ENCODE measurements at regions not wholly inside any gene's neighbourhood (a gene's known extent, or its start where the extent isn't known, plus 50 kb on each side); places are given as distances from the start of the nearest gene placed in this dataset.

DNA sequence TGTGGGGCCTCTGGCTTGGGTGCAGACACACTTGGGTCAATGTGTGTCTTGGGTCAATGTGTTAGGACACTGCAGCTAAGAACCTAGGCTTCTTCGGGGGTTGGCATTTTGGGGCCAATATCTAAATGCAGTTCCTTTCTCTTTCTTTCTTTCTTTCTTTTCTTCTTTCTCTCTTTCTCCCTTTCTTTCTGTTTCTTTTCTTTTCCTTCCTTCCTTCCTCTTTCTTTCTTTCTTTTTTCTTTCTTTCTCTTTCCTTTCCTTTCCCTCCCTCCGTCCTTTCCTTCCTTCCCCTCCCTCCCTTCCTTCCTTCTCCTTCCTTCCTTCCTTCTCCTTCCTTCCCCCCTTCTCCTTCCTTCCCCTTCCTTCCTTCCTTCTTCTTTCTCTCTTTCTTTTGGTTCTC is 57.7 kb upstream of the OSR1 start (continued):
- TF ChIP-seq SRF (IDR thresholded peaks at IDR 0.05; ENCODE audit: low read depth in 2 of 2, low read length in 2 of 2) (no peak), RUNX3 (IDR thresholded peaks at IDR 0.05; ENCODE audit: low read length) (no peak), RAD21 (IDR thresholded peaks at IDR 0.05; ENCODE audit: insufficient read depth, low read depth, low read length) (no peak), EGR1 (IDR thresholded peaks at IDR 0.05; ENCODE audit: borderline replicate concordance in 1 of 2, low read depth in 2 of 2, low read length in 2 of 2) (no peak)

DNA sequence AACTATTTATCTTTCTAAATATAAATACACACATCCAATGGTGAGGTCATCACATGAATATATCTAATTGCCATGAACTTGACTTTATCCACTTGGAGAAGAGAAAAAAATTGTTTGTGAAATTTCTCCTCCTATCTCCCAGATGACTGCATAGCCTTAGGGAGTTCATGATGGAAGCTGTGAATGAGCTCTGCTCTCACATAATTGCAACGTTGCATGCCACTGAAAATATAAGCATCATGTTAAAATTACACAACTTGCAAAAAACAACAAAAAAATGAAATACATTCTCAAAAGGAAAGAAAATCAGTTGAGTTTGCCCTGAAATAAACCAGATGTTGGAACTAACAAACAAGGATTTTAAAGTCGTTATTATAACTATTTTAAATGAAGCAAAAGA is 50.6 kb upstream of the OSR1 start:
- DNase-seq (ENCODE audit: low read depth, low spot score) (no peak), FAIRE-seq (no peak), ATAC-seq (no peak)
- no peaks in the 10 kb centered on the region for H3K4me1 ChIP-seq (ENCODE audit: control insufficient read depth, insufficient read depth, low read length)
- no peak overlapping the region for H3K9ac ChIP-seq (ENCODE audit: control insufficient read depth, insufficient read depth, low read length)
- ChIA-PET RAD21 (ENCODE audit: unreplicated experiment) (no interaction called here), SMC1A (ENCODE audit: uncharacterized antibody, unreplicated experiment) (no interaction called here), POLR2A (no interaction called here), CTCF (interaction anchor here (1.0 kb wide), 1 partner anchor 13 kb away, joined by 3 read pairs; no protein-coding TSS in a partner anchor)
- H3K36me3 ChIP-seq (ENCODE audit: control insufficient read depth in 2 of 2, insufficient read depth in 2 of 2, low read length in 1 of 2): no peaks in the 10 kb centered on the region
- intact Hi-C loops (cut with micrococcal nuclease; ENCODE audit: unreplicated experiment): no loop called here
- in situ Hi-C loops (cut with MboI): no loop called here
- no peak overlapping the region for H3K4me3 ChIP-seq
- no peaks in the 10 kb centered on the region for H4K20me1 ChIP-seq (ENCODE audit: control insufficient read depth, insufficient read depth)
- no peaks in the 10 kb centered on the region for H3K9me3 ChIP-seq (replicated peaks; ENCODE audit: control insufficient read depth, insufficient read depth, low read length)
- H3K79me2 ChIP-seq (ENCODE audit: control insufficient read depth, insufficient read depth, low read length): no peaks in the 10 kb centered on the region
- no peaks in the 10 kb centered on the region for H3K27me3 ChIP-seq (replicated peaks in 1 of 2; ENCODE audit: control insufficient read depth in 2 of 2, insufficient read depth in 2 of 2, low read length in 1 of 2)
- WGBS (ENCODE audit: insufficient coverage, insufficient replicate concordance, low lambda C conversion rate, missing lambda C conversion rate): 0% methylated on average over 2 of the region's 2 CpGs
- no TSS peak for BruUV-seq (replicated peaks)
- no peak overlapping the region for H3K4me2 ChIP-seq (ENCODE audit: control insufficient read depth, insufficient read depth)
- H3K27ac ChIP-seq (ENCODE audit: control insufficient read depth, insufficient read depth): no peak overlapping the region
- H2AFZ ChIP-seq (ENCODE audit: control insufficient read depth, low read depth, low read length): no peak overlapping the region
- TF ChIP-seq TCF3 (IDR thresholded peaks at IDR 0.05; ENCODE audit: borderline replicate concordance, insufficient read depth, low read depth, low read length): no peak
- TF ChIP-seq NFXL1 (IDR thresholded peaks at IDR 0.05; ENCODE audit: borderline replicate concordance): no peak
- TF ChIP-seq, protein P1, sequence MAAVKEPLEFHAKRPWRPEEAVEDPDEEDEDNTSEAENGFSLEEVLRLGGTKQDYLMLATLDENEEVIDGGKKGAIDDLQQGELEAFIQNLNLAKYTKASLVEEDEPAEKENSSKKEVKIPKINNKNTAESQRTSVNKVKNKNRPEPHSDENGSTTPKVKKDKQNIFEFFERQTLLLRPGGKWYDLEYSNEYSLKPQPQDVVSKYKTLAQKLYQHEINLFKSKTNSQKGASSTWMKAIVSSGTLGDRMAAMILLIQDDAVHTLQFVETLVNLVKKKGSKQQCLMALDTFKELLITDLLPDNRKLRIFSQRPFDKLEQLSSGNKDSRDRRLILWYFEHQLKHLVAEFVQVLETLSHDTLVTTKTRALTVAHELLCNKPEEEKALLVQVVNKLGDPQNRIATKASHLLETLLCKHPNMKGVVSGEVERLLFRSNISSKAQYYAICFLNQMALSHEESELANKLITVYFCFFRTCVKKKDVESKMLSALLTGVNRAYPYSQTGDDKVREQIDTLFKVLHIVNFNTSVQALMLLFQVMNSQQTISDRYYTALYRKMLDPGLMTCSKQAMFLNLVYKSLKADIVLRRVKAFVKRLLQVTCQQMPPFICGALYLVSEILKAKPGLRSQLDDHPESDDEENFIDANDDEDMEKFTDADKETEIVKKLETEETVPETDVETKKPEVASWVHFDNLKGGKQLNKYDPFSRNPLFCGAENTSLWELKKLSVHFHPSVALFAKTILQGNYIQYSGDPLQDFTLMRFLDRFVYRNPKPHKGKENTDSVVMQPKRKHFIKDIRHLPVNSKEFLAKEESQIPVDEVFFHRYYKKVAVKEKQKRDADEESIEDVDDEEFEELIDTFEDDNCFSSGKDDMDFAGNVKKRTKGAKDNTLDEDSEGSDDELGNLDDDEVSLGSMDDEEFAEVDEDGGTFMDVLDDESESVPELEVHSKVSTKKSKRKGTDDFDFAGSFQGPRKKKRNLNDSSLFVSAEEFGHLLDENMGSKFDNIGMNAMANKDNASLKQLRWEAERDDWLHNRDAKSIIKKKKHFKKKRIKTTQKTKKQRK (IDR thresholded peaks at IDR 0.05; ENCODE audit: low read depth, low read length): no peak
- no peak for TF ChIP-seq KAT2A (conservative IDR thresholded peaks at IDR 0.05; ENCODE audit: control insufficient read depth, low read depth, low read length)
- no peak for TF ChIP-seq NR2C2 (IDR thresholded peaks at IDR 0.05; ENCODE audit: borderline replicate concordance, control insufficient read depth, insufficient read length, low read depth)
- TF ChIP-seq STAT3 (IDR thresholded peaks at IDR 0.05; ENCODE audit: low read depth, low read length): no peak
- TF ChIP-seq, protein P2, sequence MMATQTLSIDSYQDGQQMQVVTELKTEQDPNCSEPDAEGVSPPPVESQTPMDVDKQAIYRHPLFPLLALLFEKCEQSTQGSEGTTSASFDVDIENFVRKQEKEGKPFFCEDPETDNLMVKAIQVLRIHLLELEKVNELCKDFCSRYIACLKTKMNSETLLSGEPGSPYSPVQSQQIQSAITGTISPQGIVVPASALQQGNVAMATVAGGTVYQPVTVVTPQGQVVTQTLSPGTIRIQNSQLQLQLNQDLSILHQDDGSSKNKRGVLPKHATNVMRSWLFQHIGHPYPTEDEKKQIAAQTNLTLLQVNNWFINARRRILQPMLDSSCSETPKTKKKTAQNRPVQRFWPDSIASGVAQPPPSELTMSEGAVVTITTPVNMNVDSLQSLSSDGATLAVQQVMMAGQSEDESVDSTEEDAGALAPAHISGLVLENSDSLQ (IDR thresholded peaks at IDR 0.05): no peak
- TF ChIP-seq, protein P3, sequence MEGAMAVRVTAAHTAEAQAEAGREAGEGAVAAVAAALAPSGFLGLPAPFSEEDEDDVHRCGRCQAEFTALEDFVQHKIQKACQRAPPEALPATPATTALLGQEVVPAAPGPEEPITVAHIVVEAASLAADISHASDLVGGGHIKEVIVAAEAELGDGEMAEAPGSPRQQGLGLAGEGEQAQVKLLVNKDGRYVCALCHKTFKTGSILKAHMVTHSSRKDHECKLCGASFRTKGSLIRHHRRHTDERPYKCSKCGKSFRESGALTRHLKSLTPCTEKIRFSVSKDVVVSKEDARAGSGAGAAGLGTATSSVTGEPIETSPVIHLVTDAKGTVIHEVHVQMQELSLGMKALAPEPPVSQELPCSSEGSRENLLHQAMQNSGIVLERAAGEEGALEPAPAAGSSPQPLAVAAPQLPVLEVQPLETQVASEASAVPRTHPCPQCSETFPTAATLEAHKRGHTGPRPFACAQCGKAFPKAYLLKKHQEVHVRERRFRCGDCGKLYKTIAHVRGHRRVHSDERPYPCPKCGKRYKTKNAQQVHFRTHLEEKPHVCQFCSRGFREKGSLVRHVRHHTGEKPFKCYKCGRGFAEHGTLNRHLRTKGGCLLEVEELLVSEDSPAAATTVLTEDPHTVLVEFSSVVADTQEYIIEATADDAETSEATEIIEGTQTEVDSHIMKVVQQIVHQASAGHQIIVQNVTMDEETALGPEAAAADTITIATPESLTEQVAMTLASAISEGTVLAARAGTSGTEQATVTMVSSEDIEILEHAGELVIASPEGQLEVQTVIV (IDR thresholded peaks at IDR 0.05; ENCODE audit: borderline replicate concordance, partially characterized antibody): no peak
- TF ChIP-seq IKZF1 (conservative IDR thresholded peaks at IDR 0.05): no peak
- TF ChIP-seq, protein P4, sequence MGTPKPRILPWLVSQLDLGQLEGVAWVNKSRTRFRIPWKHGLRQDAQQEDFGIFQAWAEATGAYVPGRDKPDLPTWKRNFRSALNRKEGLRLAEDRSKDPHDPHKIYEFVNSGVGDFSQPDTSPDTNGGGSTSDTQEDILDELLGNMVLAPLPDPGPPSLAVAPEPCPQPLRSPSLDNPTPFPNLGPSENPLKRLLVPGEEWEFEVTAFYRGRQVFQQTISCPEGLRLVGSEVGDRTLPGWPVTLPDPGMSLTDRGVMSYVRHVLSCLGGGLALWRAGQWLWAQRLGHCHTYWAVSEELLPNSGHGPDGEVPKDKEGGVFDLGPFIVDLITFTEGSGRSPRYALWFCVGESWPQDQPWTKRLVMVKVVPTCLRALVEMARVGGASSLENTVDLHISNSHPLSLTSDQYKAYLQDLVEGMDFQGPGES (IDR thresholded peaks at IDR 0.05): no peak
- no peak for TF ChIP-seq SMC3 (IDR thresholded peaks at IDR 0.05; ENCODE audit: borderline replicate concordance, low read length)
- TF ChIP-seq ZNF384 (IDR thresholded peaks at IDR 0.05; ENCODE audit: borderline replicate concordance, low read depth, low read length): no peak

Measured in GM12878 (cell line).